C4-2B (cell line): ENCODE measurements at regions not wholly inside any gene's neighbourhood (a gene's known extent, or its start where the extent isn't known, plus 50 kb on each side); places are given as distances from the start of the nearest gene placed in this dataset.

Experiments used
- ZFX ChIP-seq: fragments of 450-650 bp; IDR thresholded peaks from 2 replicates; pipeline ENCODE4 v1.6.1; 2017
- TF ChIP-seq, protein P1 (sequence below): fragments of 450-650 bp; conservative IDR thresholded peaks from 2 replicates; pipeline ENCODE4 v1.5.1; 2017; ENCODE audit warnings: mild to moderate bottlenecking

DNA sequence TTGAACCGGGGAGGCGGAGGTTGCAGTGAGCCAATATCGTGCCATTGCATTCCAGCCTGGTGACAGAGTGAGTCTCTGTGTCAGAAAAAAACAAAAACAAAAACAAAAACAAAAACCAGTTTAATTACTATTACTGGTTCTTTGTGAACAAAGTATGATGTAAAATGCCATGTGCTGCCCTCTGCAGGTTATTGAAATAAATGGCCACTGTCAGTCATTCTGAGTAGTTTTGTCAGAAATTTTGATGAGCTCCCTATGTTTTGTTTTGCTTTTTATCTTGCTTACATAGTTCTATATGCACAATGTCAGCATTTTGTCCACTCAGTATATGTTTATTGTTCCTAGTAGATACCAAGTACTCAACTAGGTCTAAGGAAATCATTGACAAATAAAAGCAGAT lies 423.6 kb upstream of the CHST9 start:
- TF ChIP-seq, protein P1, sequence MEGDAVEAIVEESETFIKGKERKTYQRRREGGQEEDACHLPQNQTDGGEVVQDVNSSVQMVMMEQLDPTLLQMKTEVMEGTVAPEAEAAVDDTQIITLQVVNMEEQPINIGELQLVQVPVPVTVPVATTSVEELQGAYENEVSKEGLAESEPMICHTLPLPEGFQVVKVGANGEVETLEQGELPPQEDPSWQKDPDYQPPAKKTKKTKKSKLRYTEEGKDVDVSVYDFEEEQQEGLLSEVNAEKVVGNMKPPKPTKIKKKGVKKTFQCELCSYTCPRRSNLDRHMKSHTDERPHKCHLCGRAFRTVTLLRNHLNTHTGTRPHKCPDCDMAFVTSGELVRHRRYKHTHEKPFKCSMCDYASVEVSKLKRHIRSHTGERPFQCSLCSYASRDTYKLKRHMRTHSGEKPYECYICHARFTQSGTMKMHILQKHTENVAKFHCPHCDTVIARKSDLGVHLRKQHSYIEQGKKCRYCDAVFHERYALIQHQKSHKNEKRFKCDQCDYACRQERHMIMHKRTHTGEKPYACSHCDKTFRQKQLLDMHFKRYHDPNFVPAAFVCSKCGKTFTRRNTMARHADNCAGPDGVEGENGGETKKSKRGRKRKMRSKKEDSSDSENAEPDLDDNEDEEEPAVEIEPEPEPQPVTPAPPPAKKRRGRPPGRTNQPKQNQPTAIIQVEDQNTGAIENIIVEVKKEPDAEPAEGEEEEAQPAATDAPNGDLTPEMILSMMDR = peak; percentile 70
- no peak for TF ChIP-seq ZFX
